H9 (cell line): ENCODE measurements at regions not wholly inside any gene's neighbourhood (a gene's known extent, or its start where the extent isn't known, plus 50 kb on each side); places are given as distances from the start of the nearest gene placed in this dataset.

ENCODE experiments used
- DNase-seq: peaks from one replicate; pipeline ENCODE4 v3.0.0-alpha.2; 2017
- H2AFZ ChIP-seq: one replicate; pipeline ENCODE4 v1.6.1; 2013; ENCODE audit warnings: mild to moderate bottlenecking, low read length, control low read depth, moderate library complexity
- H2AK5ac ChIP-seq: 2 replicates; pipeline ENCODE4 v1.6.1; 2013; ENCODE audit warnings: low read length, control low read depth, mixed read lengths; ENCODE audit not compliant: insufficient read length
- H2BK120ac ChIP-seq: one replicate; pipeline ENCODE4 v1.6.1; 2013; ENCODE audit warnings: low read depth, mild to moderate bottlenecking, low read length, control low read depth, inconsistent platforms; ENCODE audit not compliant: poor library complexity, severe bottlenecking
- H2BK12ac ChIP-seq: 2 replicates; pipeline ENCODE4 v1.6.1; 2013; ENCODE audit warnings: low read length, control low read depth, mixed read lengths, low read depth; ENCODE audit not compliant: insufficient read length
- H2BK15ac ChIP-seq: 2 replicates; pipeline ENCODE4 v1.6.1; 2013; ENCODE audit warnings: low read depth, low read length, control low read depth
- H2BK20ac ChIP-seq: one replicate; pipeline ENCODE4 v1.6.1; 2013; ENCODE audit warnings: low read depth, mild to moderate bottlenecking, low read length, control low read depth, inconsistent platforms; ENCODE audit not compliant: poor library complexity, severe bottlenecking
- H2BK5ac ChIP-seq: 2 replicates; pipeline ENCODE4 v1.6.1; 2013; ENCODE audit warnings: low read length, control low read depth, mixed read lengths; ENCODE audit not compliant: insufficient read length
- H3K14ac ChIP-seq: 2 replicates; pipeline ENCODE4 v1.6.1; 2013; ENCODE audit warnings: low read length, control low read depth; ENCODE audit not compliant: insufficient read depth
- H3K18ac ChIP-seq: 2 replicates; pipeline ENCODE4 v1.6.1; 2013; ENCODE audit warnings: low read depth, mild to moderate bottlenecking, mixed read lengths, low read length, control low read depth; ENCODE audit not compliant: insufficient read length
- H3K23ac ChIP-seq: 2 replicates; pipeline ENCODE4 v1.6.1; 2013; ENCODE audit warnings: low read length, control low read depth, mixed read lengths, low read depth; ENCODE audit not compliant: insufficient read length
- H3K23me2 ChIP-seq: 2 replicates; pipeline ENCODE4 v1.6.1; 2013; ENCODE audit warnings: low read depth, mild to moderate bottlenecking, mixed read lengths, low read length, control low read depth; ENCODE audit not compliant: insufficient read length, poor library complexity, severe bottlenecking
- H3K27ac ChIP-seq: 2 replicates; pipeline ENCODE4 v1.5.1; 2013; ENCODE audit warnings: low read length, control low read depth, mixed read lengths, low read depth; ENCODE audit not compliant: insufficient read length
- H3K27me3 ChIP-seq: 2 replicates; pipeline ENCODE4 v1.6.1; 2013; ENCODE audit warnings: low read length, control low read depth, inconsistent platforms; ENCODE audit not compliant: insufficient read depth
- H3K4ac ChIP-seq: 2 replicates; pipeline ENCODE4 v1.6.1; 2013; ENCODE audit warnings: low read depth, mild to moderate bottlenecking, control low read depth, inconsistent platforms, low read length, moderate library complexity
- H3K4me1 ChIP-seq: 2 replicates; pipeline ENCODE4 v1.6.1; 2013; ENCODE audit warnings: low read length, control low read depth, inconsistent platforms; ENCODE audit not compliant: insufficient read depth
- H3K4me2 ChIP-seq: 2 replicates; pipeline ENCODE4 v1.6.1; 2013; ENCODE audit warnings: low read length, control low read depth, mixed read lengths; ENCODE audit not compliant: insufficient read length, insufficient read depth
- H3K56ac ChIP-seq: 2 replicates; pipeline ENCODE4 v1.6.1; 2013; ENCODE audit warnings: low read depth, mild to moderate bottlenecking, mixed read lengths, low read length, control low read depth; ENCODE audit not compliant: insufficient read length
- H3K79me1 ChIP-seq: 2 replicates; pipeline ENCODE4 v1.6.1; 2013; ENCODE audit warnings: low read depth, mild to moderate bottlenecking, moderate library complexity, low read length, control low read depth, inconsistent platforms; ENCODE audit not compliant: insufficient read depth, poor library complexity, severe bottlenecking
- H3K79me2 ChIP-seq: 2 replicates; pipeline ENCODE4 v1.6.1; 2013; ENCODE audit warnings: low read length, control low read depth, inconsistent platforms; ENCODE audit not compliant: insufficient read depth
- H3K9ac ChIP-seq: 2 replicates; pipeline ENCODE4 v1.6.1; 2013; ENCODE audit warnings: low read length, control low read depth, mixed read lengths; ENCODE audit not compliant: insufficient read length; ENCODE audit errors: extremely low read depth
- H3K9me3 ChIP-seq: one replicate; pipeline ENCODE4 v1.6.1; 2013; ENCODE audit warnings: low read depth, low read length, inconsistent platforms; ENCODE audit not compliant: control insufficient read depth
- H3T11ph ChIP-seq: one replicate; pipeline ENCODE4 v1.6.1; 2013; ENCODE audit warnings: mild to moderate bottlenecking, low read length, control low read depth, inconsistent platforms
- H4K20me1 ChIP-seq: one replicate; pipeline ENCODE4 v1.6.1; 2013; ENCODE audit not compliant: control insufficient read depth, insufficient read length, insufficient read depth
- H4K5ac ChIP-seq: 2 replicates; pipeline ENCODE4 v1.6.1; 2013; ENCODE audit warnings: low read depth, mild to moderate bottlenecking, mixed read lengths, low read length, control low read depth; ENCODE audit not compliant: insufficient read length
- H4K8ac ChIP-seq: replicated peaks from 2 replicates; pipeline ENCODE4 v1.6.1; 2013; ENCODE audit warnings: low read length, control low read depth, mixed read lengths, low read depth; ENCODE audit not compliant: insufficient read length
- H4K91ac ChIP-seq: 2 replicates; pipeline ENCODE4 v1.6.1; 2013; ENCODE audit warnings: low read depth, mild to moderate bottlenecking, moderate library complexity, mixed read lengths, low read length, control low read depth; ENCODE audit not compliant: insufficient read length
- H3K27ac Mint-ChIP-seq, 3 experiments: 2 replicates in 2 of 3; 3 replicates in 1 of 3; pipeline ENCODE4 v1.8.0; 2020 to 2021; ENCODE audit warnings: mixed read lengths in 3 of 3, mild to moderate bottlenecking in 1 of 3, moderate library complexity in 1 of 3
- H3K27me3 Mint-ChIP-seq: 2 replicates; pipeline ENCODE4 v1.8.0; 2021; ENCODE audit warnings: low read depth, mild to moderate bottlenecking, moderate library complexity, mixed read lengths
- H3K36me3 Mint-ChIP-seq, 3 experiments: 2 replicates in 2 of 3; 3 replicates in 1 of 3; pipeline ENCODE4 v1.8.0; 2020 to 2021; ENCODE audit warnings: low read depth in 3 of 3, mixed read lengths in 3 of 3; ENCODE audit not compliant: insufficient read depth in 1 of 3
- H3K4me1 Mint-ChIP-seq, 2 experiments: 2 replicates each; pipeline ENCODE4 v1.8.0; 2020; ENCODE audit warnings: mixed read lengths in 2 of 2
- H3K4me3 Mint-ChIP-seq, 2 experiments: 2 replicates in 1 of 2; 3 replicates in 1 of 2; pipeline ENCODE4 v1.8.0; 2020 to 2021; ENCODE audit warnings: mild to moderate bottlenecking in 2 of 2, mixed read lengths in 2 of 2, moderate library complexity in 1 of 2
- H3K9me3 Mint-ChIP-seq, 2 experiments: 2 replicates in 1 of 2; 3 replicates in 1 of 2; pipeline ENCODE4 v1.8.0; 2020; ENCODE audit warnings: mild to moderate bottlenecking in 2 of 2, mixed read lengths in 2 of 2, moderate library complexity in 1 of 2
- CTCF ChIP-seq: fragments of 200-600 bp; sonication (generic); conservative IDR thresholded peaks from 3 replicates; pipeline ENCODE4 v1.8.0; 2021; ENCODE audit warnings: antibody characterized with exemption, mild to moderate bottlenecking
- WGBS: extraction: QIAGEN DNeasy Blood & Tissue Kit; methylation state at CpG from one replicate; pipeline ENCODE4 v1.1.7; 2013; ENCODE audit warnings: missing lambda C conversion rate, low lambda C conversion rate, mixed read lengths; ENCODE audit not compliant: insufficient read length; ENCODE audit errors: extremely low coverage; 5-methylcytosine and 5-hydroxymethylcytosine counted together

GRCh38 chr12:93059288-93059687, 130.2 kb upstream of the EEA1 start:
- no peak for TF ChIP-seq CTCF
- Histone ChIP-seq H2AK5ac (no peak overlapping the region), H3K27ac (no peak overlapping the region), H4K91ac (no peak overlapping the region), H3K79me1 (no peaks in the 10 kb centered on the region), H4K5ac (no peak overlapping the region), H3K23me2 (no peaks in the 10 kb centered on the region), H3K14ac (no peak overlapping the region), H3K4me2 (no peak overlapping the region), H2BK15ac (no peak overlapping the region), H3K9ac (no peak overlapping the region), H3K23ac (no peak overlapping the region), H3K27me3 (no peaks in the 10 kb centered on the region), H2AFZ (no peak overlapping the region), H3K56ac (no peak overlapping the region), H3K18ac (no peak overlapping the region), H3K9me3 (no peaks in the 10 kb centered on the region), H3T11ph (no peak overlapping the region), H2BK12ac (no peak overlapping the region), H4K20me1 (no peaks in the 10 kb centered on the region), H2BK20ac (no peak overlapping the region), H3K4ac (no peak overlapping the region), H4K8ac (no peak overlapping the region), H3K79me2 (no peaks in the 10 kb centered on the region), H2BK5ac (no peak overlapping the region), H3K4me1 (peaks cover 5% of the 10 kb centered on the region; the same call in 1 of the 2 replicates), H2BK120ac (no peak overlapping the region)
- no peak for DNase-seq
- H3K27ac Mint-ChIP-seq: no peak overlapping the region
- no peaks in the 10 kb centered on the region for H3K9me3 Mint-ChIP-seq
- peaks cover 3% of the 10 kb centered on the region for H3K27me3 Mint-ChIP-seq
- WGBS: no CpG with 5 or more reads among the region's 2 CpGs
- no peaks in the 10 kb centered on the region for H3K36me3 Mint-ChIP-seq
- H3K4me3 Mint-ChIP-seq: no peak overlapping the region
- H3K4me1 Mint-ChIP-seq: peaks cover 22 to 27% of the 10 kb centered on the region in 2 experiments
